SU-DHL-6 (cell line): ENCODE measurements at regions not wholly inside any gene's neighbourhood (a gene's known extent, or its start where the extent isn't known, plus 50 kb on each side); places are given as distances from the start of the nearest gene placed in this dataset.

ENCODE experiments used
- CTCF ChIP-seq: fragments of 200-600 bp; sonication (generic); IDR thresholded peaks from one replicate; pipeline ENCODE4 v1.5.1; 2017; ENCODE audit warnings: antibody characterized with exemption, mild to moderate bottlenecking, low read length, moderate library complexity; ENCODE audit not compliant: insufficient read depth, poor library complexity, severe bottlenecking
- EZH2phosphoT487 ChIP-seq: fragments of 200-600 bp; sonication (generic), shearing (Covaris generic); conservative IDR thresholded peaks from 2 replicates; pipeline ENCODE4 v1.6.1; 2018; ENCODE audit warnings: mild to moderate bottlenecking, antibody characterized with exemption, low read length, moderate library complexity, mixed read lengths

GRCh38 chr5:9790276-9790675 is 160.1 kb upstream of the TAS2R1 start:
- TF ChIP-seq EZH2phosphoT487 (no peak), CTCF (no peak)
